GM18502 (cell line): ENCODE measurements at regions not wholly inside any gene's neighbourhood (a gene's known extent, or its start where the extent isn't known, plus 50 kb on each side); places are given as distances from the start of the nearest gene placed in this dataset.
"Not testable (repeated sequence)": the region's sequence is repeated elsewhere in the genome, so short reads cannot be mapped to it uniquely, and the experiment has no call there.

Experiments used
- ATAC-seq: cut with Tn5 transposase; IDR thresholded peaks from one replicate; pipeline ENCODE4 v1.9.1; 2021; ENCODE audit warnings: mild to moderate bottlenecking; ENCODE audit not compliant: unreplicated experiment, poor library complexity

DNA sequence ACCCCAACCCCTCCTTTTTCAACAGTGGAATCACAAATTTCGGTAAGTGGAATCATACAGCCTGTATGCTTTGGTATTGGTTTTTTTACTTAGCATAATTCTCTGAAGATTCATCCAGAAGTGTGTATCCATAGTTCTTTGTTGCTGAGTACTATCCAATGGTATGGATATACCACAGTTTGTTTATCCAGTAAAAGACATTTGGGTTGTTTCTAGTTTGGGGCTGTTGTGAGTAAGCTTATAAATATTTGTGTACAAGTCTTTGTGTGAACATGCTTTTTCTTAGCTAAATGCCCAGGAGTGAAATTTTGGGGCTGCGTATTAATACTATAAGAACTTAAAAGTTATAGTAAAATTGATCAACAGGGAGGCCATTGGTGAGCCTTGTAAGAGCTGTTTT, 57.5 kb upstream of the GC start:
- no peak for ATAC-seq

- ATAC-seq, result no peak
Measured at GRCh38 chr4:71847300-71847699, 63.4 kb upstream of the GC start.

- no peak for ATAC-seq
Measured at GRCh38 chr4:71855944-71856343, 72.1 kb upstream of the GC start.

- ATAC-seq, result no peak
Measured at GRCh38 chr4:71857713-71858451, 74.0 kb upstream of the GC start.

GRCh38 chr4:71860643-71861042, 76.8 kb upstream of the GC start:
- ATAC-seq, result no peak

DNA sequence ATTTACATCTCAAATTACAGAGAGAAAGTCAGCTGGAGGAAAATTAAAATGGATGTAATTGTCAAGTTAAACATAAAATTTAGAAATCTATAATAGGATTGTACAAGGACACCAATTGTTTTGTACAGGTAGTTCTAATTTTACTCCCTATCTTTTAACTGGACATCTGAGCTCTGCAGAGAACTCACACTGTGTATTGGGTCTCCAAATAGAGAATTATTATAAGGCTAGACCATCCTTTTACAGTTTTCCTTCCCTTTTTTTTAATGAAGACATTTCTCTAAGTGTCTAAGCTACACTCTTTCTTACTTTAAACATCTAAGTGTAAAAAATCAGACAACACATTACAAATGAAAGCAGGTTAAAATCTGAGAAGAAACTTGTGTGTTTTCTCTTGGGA, 78.4 kb upstream of the GC start:
- ATAC-seq, result no peak

DNA sequence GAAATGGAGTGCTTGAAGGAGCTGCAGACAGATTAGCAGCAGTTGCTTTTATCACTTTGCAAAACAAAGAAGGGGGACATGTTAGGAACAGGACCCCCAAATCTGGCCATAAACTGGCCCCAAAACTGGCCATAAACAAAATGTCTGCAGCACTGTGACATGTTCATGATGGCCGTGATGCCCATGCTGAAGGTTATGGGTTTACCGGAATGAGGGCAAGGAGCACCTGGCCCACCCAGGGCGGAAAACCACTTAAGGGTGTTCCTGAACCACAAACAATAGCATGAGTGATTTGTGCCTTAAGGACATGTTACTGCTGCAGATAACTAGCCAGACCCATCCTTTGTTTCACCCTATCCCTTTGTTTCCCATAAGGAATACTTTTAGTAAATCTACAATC, 79.6 kb upstream of the GC start:
- no peak for ATAC-seq

DNA sequence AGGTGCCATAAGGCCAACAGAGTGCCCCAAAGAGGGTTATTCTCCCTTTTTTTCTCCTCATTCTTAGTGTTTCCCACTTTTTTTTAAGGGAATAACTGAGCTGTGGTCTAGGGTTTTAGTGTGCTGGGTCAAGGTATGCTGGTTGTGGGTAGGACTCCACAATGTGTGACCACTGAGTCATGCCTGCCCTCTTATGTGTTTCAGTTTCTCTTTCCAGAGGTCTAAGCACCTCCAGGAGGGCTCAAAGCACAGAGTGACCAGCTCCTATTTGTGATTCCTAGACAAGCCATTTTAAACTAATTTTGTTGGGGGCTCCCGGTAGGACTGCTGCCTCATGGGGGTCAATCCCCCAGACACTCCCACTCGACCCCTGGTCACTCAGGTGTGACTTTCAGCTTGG, 80.5 kb upstream of the GC start:
- no peak for ATAC-seq

GRCh38 chr4:71866212-71866885, 82.5 kb upstream of the GC start:
- ATAC-seq, result no peak

GRCh38 chr4:71867598-71867997, 83.7 kb upstream of the GC start:
- ATAC-seq, result no peak

DNA sequence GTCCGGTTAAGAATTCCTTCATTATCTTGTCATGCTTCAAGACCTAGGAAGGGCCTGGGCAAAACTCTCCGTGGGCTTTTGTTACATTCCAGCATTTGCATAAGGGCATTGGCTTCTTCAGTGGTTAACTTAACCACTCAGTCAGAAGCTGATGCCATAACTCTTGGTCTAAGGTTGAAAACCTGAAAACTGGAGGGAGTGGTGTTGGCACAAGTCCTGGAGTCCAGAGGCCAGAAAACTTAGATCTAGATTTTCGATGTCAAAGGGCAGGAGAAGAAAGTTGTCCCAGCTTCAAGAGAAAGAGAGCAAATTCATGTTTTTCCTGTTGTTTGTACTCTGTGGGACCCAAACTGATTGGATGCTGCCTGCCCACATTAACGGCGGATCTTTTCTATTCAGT, 86.6 kb upstream of the GC start:
- ATAC-seq, result no peak

DNA sequence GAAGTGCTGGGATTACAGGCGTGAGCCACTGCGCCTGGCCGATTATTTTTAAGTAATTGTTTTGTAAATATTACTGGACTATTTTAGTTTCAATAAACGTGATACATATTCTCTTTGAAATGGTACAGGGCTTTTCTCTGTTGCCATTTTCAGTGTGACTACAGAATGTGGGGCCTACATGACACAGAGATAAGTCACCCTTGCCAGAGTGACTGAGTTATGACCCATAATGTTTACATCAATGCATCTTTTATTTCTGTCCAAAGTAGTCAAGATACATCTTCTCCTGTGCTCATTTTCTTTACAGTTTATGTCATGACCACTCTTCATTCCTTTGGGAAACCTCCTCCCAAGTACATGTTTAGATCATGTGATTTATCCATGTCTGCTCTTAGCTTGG, 88.3 kb upstream of the GC start:
- no peak for ATAC-seq

GRCh38 chr4:71872767-71873415, 89.0 kb upstream of the GC start:
- no peak for ATAC-seq

DNA sequence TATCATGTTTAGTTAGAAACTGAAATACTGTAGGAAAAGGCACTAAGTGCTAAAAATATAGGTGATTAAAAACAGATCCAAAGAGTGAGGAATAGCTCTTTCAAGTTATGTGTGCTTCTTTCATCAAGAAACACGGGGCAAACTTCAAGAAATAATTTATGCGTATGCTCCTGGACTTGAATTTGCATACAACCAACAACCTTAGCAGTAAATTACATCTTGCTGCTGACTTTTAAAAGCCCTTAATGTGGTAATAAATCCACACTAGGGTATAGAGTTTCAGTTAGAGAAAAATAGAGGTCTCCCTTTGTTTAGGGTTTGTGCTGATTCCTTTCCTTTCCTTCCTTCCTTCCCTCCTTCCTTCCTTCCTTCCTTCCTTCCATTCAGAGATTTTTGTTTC, 94.5 kb upstream of the GC start:
- ATAC-seq, result no peak

DNA sequence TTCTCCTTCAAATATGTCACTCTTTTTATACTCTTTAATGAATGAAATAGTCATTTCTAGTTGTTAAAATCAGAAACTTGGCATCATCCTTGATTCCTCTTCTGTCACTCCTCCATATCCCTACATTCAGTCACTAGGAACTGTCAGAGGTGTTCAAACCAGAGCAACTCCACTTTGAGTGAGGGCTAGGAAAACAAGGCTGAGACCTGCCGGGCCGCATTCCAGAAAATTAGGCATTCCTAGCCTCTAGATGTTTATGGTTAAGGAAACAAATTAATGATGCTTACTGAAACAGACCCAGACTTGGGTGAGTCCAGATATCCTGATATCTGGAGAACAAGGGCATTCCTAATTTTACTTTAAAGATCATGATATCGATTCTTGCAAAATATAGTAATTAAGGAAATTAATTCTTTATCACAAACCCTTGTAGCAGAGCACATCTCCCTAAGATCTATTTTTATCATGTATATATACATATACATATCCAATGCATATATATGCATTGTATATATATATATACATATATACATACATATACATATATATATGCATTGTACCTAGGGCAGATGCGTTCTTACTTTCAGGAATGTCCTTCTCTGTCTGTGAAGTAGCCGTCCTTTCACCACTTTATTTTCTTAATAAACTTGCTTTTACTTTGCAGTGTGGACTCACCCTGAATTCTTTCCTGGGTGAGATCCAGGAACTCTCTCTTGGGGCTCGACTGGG, 98.4 kb upstream of the GC start:
- ATAC-seq, result no peak

DNA sequence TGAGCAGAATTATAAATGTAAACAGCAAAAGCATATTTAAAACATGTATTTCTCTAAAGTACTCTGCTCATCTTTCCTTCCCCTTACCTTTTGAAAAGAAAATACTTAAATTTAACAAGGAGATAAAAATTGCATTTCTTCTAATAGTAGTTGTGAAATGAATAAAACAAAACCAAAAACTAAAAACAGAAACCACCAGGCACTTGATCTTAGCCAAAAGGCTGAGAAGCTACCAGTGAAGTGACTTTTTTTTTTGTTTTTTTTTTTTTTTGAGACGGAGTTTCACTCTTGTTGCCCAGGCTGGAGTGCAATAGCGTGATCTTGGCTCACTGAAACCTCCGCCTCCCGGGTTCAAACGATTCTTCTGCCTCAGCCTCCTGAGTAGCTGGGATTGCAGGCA, 116.5 kb upstream of the GC start:
- ATAC-seq, result not testable (repeated sequence)

GRCh38 chr4:71905594-71905993, 121.7 kb upstream of the GC start:
- ATAC-seq, result not testable (repeated sequence)

- no peak for ATAC-seq
Measured at GRCh38 chr4:71906096-71906495, 122.2 kb upstream of the GC start.

DNA sequence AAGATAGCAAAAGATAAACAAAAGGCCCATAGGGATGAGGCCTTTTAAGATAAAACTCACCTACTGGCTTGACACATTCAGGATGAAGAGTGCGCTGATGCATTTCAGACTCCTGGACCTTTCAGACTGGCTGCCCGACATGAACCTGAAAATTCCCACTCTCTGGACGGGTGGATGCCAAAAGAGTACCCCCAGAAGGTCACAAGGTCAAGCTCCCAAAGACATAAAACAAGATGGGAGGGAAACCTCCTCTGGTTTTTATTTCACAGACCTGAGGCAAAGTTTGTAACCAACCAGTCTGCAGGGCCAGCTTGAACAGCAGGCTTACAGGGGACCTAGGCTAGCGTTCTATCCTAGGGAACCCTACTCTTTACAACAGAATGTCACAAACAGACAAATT, 123.2 kb upstream of the GC start:
- no peak for ATAC-seq

DNA sequence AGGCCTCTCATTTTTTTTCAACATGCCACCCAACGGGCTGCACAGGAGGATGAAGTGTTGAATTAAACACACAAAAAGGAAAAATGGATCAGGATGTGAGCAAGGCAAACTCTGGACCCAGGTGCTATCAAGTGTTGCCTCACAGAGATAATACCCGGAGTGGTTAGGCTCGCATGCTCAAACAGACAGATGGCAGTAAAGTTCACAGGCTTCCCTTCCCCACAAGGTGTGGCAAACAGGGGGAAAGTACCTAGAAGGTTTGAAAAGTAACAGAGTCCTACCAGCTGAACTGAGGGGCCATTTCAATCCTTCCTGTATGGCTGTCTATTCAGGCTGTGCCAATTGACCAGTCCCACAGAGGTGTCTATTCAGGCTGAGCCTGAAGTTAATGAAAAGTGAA, 123.9 kb upstream of the GC start:
- peak; percentile 84 for ATAC-seq

DNA sequence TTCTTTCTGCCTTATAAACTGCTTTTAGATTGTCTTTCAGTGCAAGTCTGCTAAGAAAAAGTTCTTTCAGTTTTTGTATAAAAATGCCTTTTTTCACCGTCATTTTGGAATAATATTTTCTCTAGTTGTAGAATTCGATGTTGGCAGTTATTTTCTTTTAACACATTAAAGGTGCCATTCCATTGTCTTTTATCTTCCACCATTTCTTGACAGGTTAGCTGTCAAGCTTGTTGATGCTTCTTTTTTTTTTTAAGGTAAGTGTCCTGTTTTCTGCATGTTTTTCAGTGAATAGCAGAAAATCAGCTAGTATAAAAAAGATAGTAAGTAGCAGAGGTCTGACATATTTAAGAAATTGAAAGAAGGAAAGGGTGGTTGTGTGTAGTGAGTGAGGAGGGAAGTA, 118.5 kb upstream of the NPFFR2 start:
- no peak for ATAC-seq
